IMR-90 (cell line): ENCODE measurements at regions not wholly inside any gene's neighbourhood (a gene's known extent, or its start where the extent isn't known, plus 50 kb on each side); places are given as distances from the start of the nearest gene placed in this dataset.

ENCODE experiments used
- CEBPB ChIP-seq: IDR thresholded peaks from 2 replicates; pipeline ENCODE4 v1.6.1; 2012; ENCODE audit warnings: low read depth, low read length, improper control_type of control experiment
- CHD1 ChIP-seq: IDR thresholded peaks from 2 replicates; pipeline ENCODE4 v1.6.1; 2012; ENCODE audit warnings: low read depth, low read length, improper control_type of control experiment
- ELK1 ChIP-seq: fragments of 150-350 bp; IDR thresholded peaks from 2 replicates; pipeline ENCODE4 v1.6.1; 2016; ENCODE audit warnings: low read depth, mild to moderate bottlenecking, low read length, moderate library complexity, borderline replicate concordance
- FOS ChIP-seq: fragments of 150-350 bp; IDR thresholded peaks from 2 replicates; pipeline ENCODE4 v1.6.1; 2016; ENCODE audit warnings: low read depth, low read length
- MXI1 ChIP-seq: IDR thresholded peaks from 2 replicates; pipeline ENCODE4 v1.6.1; 2012; ENCODE audit warnings: low read depth, mild to moderate bottlenecking, low read length, moderate library complexity, borderline replicate concordance
- POLR2A ChIP-seq: IDR thresholded peaks from 2 replicates; pipeline ENCODE4 v1.6.1; 2012; ENCODE audit warnings: mild to moderate bottlenecking, low read depth, low read length
- RAD21 ChIP-seq: IDR thresholded peaks from 2 replicates; pipeline ENCODE4 v1.6.1; 2012; ENCODE audit warnings: low read length, improper control_type of control experiment
- RCOR1 ChIP-seq: IDR thresholded peaks from 2 replicates; pipeline ENCODE4 v1.6.1; 2012; ENCODE audit warnings: mild to moderate bottlenecking, low read length, improper control_type of control experiment; ENCODE audit not compliant: insufficient replicate concordance
- RFX5 ChIP-seq: IDR thresholded peaks from 2 replicates; pipeline ENCODE4 v1.8.0; 2012; ENCODE audit warnings: low read depth, mild to moderate bottlenecking, low read length, moderate library complexity
- USF2 ChIP-seq: fragments of 150-350 bp; IDR thresholded peaks from 2 replicates; pipeline ENCODE4 v1.6.1; 2017; ENCODE audit warnings: mild to moderate bottlenecking, antibody characterized with exemption, low read length, low read depth
- TF ChIP-seq, protein P1 (sequence below): conservative IDR thresholded peaks from 2 replicates; pipeline ENCODE4 v1.5.1; 2012; ENCODE audit warnings: mild to moderate bottlenecking, low read depth, low read length, improper control_type of control experiment

GRCh38 chr22:34281738-34282137, 361.5 kb upstream of the LARGE1 start:
- TF ChIP-seq, protein P1, sequence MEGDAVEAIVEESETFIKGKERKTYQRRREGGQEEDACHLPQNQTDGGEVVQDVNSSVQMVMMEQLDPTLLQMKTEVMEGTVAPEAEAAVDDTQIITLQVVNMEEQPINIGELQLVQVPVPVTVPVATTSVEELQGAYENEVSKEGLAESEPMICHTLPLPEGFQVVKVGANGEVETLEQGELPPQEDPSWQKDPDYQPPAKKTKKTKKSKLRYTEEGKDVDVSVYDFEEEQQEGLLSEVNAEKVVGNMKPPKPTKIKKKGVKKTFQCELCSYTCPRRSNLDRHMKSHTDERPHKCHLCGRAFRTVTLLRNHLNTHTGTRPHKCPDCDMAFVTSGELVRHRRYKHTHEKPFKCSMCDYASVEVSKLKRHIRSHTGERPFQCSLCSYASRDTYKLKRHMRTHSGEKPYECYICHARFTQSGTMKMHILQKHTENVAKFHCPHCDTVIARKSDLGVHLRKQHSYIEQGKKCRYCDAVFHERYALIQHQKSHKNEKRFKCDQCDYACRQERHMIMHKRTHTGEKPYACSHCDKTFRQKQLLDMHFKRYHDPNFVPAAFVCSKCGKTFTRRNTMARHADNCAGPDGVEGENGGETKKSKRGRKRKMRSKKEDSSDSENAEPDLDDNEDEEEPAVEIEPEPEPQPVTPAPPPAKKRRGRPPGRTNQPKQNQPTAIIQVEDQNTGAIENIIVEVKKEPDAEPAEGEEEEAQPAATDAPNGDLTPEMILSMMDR = no peak
- TF ChIP-seq RCOR1 = no peak
- no peak for TF ChIP-seq POLR2A
- no peak for TF ChIP-seq MXI1
- TF ChIP-seq USF2 = no peak
- no peak for TF ChIP-seq CHD1
- TF ChIP-seq RAD21 = no peak
- no peak for TF ChIP-seq RFX5
- no peak for TF ChIP-seq CEBPB
- TF ChIP-seq ELK1 = no peak
- no peak for TF ChIP-seq FOS
